ENCODE measurements at regions not wholly inside any gene's neighbourhood (a gene's known extent, or its start where the extent isn't known, plus 50 kb on each side); places are given as distances from the start of the nearest gene placed in this dataset.

DNA sequence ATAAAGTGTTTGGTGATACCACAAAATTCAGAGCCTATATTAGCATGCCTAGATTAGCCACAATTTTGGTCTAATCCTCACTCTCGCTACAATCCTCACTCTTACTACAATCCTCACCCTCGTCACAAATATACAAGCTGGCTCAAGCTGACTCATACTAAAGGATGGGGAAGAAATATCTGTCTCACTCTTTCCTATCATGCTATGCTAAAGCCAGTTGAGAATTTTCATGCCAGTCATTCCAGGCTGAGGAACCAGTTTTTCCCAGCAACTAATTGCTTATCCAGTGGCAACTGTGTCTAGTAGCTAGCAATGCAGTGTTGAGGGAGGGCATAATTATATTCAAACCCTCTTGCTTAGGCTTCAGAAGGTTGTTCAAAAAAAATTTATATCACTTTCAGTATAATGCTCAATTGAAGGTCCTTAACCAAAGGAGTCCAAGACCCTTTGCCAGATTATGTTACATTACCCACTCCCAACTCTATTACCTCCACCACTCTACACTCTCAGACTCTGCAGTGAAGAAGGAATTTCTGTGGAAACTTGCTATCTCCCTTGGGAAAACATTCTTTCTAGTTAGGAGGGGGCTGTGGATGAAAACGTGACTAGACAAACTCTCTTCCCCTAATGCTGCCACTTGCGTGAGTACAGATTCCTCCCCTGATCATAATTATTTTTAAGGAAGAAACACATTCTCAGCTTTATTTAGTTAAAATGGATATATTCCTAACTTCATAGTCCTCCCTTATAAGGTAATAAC lies 810.3 kb upstream of the ACO1 start:
- Mint-ChIP-seq H3K4me1 (no peaks in the 10 kb centered on the region), H3K27ac (no peak overlapping the region), H3K27me3 (ENCODE audit: insufficient read depth) (no peaks in the 10 kb centered on the region), H3K9me3 (peaks cover 6% of the 10 kb centered on the region), H3K4me3 (no peak overlapping the region), H3K36me3 (ENCODE audit: low read depth) (no peaks in the 10 kb centered on the region)
- Histone ChIP-seq H3K27me3 (ENCODE audit: control insufficient read depth, insufficient read depth, low read length, poor library complexity, severe bottlenecking) (no peaks in the 10 kb centered on the region), H3K9ac (ENCODE audit: extremely low read depth, low read length, poor library complexity, severe bottlenecking) (no peak overlapping the region), H3K4me1 (ENCODE audit: control insufficient read depth, insufficient read depth, low read length) (no peaks in the 10 kb centered on the region), H3K36me3 (ENCODE audit: control insufficient read depth, insufficient read depth, low read length) (no peaks in the 10 kb centered on the region), H3K4me3 (ENCODE audit: low read length) (no peak overlapping the region), H3K27ac (ENCODE audit: low read depth, low read length) (no peak overlapping the region), H3K9me3 (ENCODE audit: control insufficient read depth, low read length) (no peaks in the 10 kb centered on the region)
- no peak for DNase-seq
- 97% methylated on average over 4 of the region's 4 CpGs; no CpG with 5 or more reads in 1 of the 2 experiments for WGBS, 2 experiments (ENCODE audit: insufficient coverage in 1 of 2, insufficient read length in 1 of 2)
- TF ChIP-seq, protein P1, sequence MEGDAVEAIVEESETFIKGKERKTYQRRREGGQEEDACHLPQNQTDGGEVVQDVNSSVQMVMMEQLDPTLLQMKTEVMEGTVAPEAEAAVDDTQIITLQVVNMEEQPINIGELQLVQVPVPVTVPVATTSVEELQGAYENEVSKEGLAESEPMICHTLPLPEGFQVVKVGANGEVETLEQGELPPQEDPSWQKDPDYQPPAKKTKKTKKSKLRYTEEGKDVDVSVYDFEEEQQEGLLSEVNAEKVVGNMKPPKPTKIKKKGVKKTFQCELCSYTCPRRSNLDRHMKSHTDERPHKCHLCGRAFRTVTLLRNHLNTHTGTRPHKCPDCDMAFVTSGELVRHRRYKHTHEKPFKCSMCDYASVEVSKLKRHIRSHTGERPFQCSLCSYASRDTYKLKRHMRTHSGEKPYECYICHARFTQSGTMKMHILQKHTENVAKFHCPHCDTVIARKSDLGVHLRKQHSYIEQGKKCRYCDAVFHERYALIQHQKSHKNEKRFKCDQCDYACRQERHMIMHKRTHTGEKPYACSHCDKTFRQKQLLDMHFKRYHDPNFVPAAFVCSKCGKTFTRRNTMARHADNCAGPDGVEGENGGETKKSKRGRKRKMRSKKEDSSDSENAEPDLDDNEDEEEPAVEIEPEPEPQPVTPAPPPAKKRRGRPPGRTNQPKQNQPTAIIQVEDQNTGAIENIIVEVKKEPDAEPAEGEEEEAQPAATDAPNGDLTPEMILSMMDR (conservative IDR thresholded peaks at IDR 0.05): no peak

DNA sequence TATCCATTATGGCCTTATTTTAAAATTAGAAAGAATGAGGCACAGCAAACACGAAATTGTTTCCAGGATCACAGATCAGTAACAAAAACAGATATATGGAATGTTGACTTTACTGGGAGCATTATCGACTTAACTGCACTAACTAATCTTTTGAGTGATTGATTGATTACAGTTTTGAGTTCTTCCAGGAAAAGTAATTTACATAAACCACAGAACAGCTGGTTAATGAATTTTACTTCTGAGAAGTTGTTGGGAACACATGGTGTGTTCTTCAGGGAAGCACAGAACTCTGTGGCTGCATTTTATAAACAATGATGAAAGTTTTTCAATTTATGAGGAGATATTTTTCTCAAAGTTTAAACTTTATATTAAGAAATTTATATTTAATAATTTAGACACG lies 802.4 kb upstream of the ACO1 start:
- TF ChIP-seq, protein P1 (conservative IDR thresholded peaks at IDR 0.05): no peak
- no peaks in the 10 kb centered on the region for H3K36me3 Mint-ChIP-seq (ENCODE audit: low read depth)
- H3K27ac Mint-ChIP-seq: no peak overlapping the region
- Histone ChIP-seq H3K36me3 (ENCODE audit: control insufficient read depth, insufficient read depth, low read length) (no peaks in the 10 kb centered on the region), H3K4me1 (ENCODE audit: control insufficient read depth, insufficient read depth, low read length) (no peaks in the 10 kb centered on the region), H3K9ac (ENCODE audit: extremely low read depth, low read length, poor library complexity, severe bottlenecking) (no peak overlapping the region), H3K27me3 (ENCODE audit: control insufficient read depth, insufficient read depth, low read length, poor library complexity, severe bottlenecking) (no peaks in the 10 kb centered on the region), H3K4me3 (ENCODE audit: low read length) (no peak overlapping the region), H3K27ac (ENCODE audit: low read depth, low read length) (no peak overlapping the region), H3K9me3 (ENCODE audit: control insufficient read depth, low read length) (no peaks in the 10 kb centered on the region)
- no peak overlapping the region for H3K4me3 Mint-ChIP-seq
- WGBS, 2 experiments (ENCODE audit: insufficient coverage in 1 of 2, insufficient read length in 1 of 2): 73 to 84% methylated on average over 2 of the region's 3 CpGs
- no peaks in the 10 kb centered on the region for H3K9me3 Mint-ChIP-seq
- no peaks in the 10 kb centered on the region for H3K4me1 Mint-ChIP-seq
- DNase-seq: no peak
- no peaks in the 10 kb centered on the region for H3K27me3 Mint-ChIP-seq (ENCODE audit: insufficient read depth)

DNA sequence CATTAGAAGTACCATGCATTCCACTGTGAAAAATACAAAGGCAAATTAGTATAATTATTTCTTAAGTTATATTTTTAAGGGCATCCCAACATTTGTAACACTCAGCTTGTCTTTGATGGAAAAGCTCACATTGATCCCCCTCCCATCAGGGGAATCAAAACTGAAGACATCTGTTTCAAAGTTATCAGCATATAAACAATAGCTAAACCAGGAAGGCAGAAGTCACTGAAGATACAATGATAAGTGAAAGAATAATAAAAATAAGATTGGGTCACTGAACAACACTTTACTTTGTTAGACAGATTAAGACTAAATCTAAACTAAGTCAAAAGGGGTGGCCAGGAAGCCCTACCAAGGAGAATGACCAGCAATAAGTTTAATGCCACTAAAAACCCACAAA lies 801.9 kb upstream of the ACO1 start:
- Histone ChIP-seq H3K36me3 (ENCODE audit: control insufficient read depth, insufficient read depth, low read length) (no peaks in the 10 kb centered on the region), H3K9me3 (ENCODE audit: control insufficient read depth, low read length) (no peaks in the 10 kb centered on the region), H3K4me3 (ENCODE audit: low read length) (no peak overlapping the region), H3K4me1 (ENCODE audit: control insufficient read depth, insufficient read depth, low read length) (no peaks in the 10 kb centered on the region), H3K9ac (ENCODE audit: extremely low read depth, low read length, poor library complexity, severe bottlenecking) (no peak overlapping the region), H3K27me3 (ENCODE audit: control insufficient read depth, insufficient read depth, low read length, poor library complexity, severe bottlenecking) (no peaks in the 10 kb centered on the region), H3K27ac (ENCODE audit: low read depth, low read length) (no peak overlapping the region)
- H3K4me1 Mint-ChIP-seq: no peaks in the 10 kb centered on the region
- no peaks in the 10 kb centered on the region for H3K36me3 Mint-ChIP-seq (ENCODE audit: low read depth)
- no peaks in the 10 kb centered on the region for H3K9me3 Mint-ChIP-seq
- TF ChIP-seq, protein P1 (conservative IDR thresholded peaks at IDR 0.05): no peak
- H3K27me3 Mint-ChIP-seq (ENCODE audit: insufficient read depth): no peaks in the 10 kb centered on the region
- no peak for DNase-seq
- no peak overlapping the region for H3K4me3 Mint-ChIP-seq
- no peak overlapping the region for H3K27ac Mint-ChIP-seq
